GM18909 (cell line): ENCODE measurements at regions not wholly inside any gene's neighbourhood (a gene's known extent, or its start where the extent isn't known, plus 50 kb on each side); places are given as distances from the start of the nearest gene placed in this dataset.

ENCODE experiments used
- ATAC-seq: cut with Tn5 transposase; IDR thresholded peaks from one replicate; pipeline ENCODE4 v1.9.1; 2021; ENCODE audit warnings: mild to moderate bottlenecking; ENCODE audit not compliant: unreplicated experiment, poor library complexity

DNA sequence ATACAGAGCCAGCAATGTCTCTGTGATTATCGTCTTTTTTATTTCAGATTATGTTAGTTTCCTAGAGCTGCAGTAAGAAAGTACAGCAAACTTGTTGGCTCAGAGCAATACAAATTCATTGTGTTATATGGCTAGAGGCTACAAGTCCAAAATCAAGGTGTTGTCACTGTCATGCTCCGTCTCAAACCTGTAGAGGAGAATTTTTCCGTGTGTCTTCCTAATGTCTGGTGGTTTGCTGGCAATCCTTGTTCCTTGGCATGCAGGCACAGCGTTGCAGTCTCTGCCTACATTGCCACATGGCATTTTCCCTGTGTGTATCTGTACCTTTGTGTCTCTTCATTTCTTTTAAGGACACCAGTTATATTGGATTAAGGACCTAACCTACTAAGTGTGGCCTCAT, 244.4 kb downstream of the LRRIQ3 start:
- ATAC-seq: no peak

GRCh38 chr1:73953186-73953585, 244.8 kb downstream of the LRRIQ3 start:
- ATAC-seq: no peak

- ATAC-seq: no peak
These were observed 249.9 kb downstream of the LRRIQ3 start for GRCh38 chr1:73948055-73948454.

DNA sequence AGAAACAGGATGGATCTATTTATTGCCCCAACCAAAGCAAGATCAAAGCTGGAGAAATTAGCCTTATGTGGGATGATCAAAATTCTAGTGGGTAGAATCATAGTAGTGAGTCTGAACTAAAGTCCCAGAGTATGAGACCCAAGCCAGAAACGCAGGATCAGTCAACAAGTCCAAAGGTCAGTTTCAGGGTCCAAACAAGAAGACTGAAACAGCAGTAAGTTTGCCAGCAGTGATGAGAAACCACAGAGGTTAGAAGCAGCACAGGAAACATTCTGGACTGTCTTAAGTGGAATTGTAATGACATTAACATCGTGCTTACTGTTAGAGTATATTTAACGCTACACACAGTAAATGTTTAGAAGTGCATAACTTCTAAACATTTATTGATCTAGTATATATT, 251.0 kb downstream of the LRRIQ3 start:
- ATAC-seq: no peak

DNA sequence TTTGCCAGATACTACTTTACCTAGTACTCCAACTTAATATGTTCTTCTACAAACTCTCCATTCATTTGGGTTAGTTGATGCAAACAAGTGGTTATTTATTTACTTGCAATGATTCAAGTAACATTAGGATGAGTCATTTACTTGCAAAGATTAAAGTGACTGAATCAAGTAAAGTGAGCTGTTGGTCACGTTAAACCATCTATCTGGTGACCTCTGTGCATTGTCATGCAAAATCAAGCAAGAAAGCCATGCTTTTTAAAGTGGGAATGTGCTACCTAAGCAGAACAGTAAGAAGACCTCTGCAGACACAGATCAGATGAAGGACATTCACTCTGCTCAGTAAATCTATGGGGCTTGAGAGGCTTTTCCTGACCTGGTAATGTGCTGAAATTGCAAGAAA, 254.7 kb downstream of the LRRIQ3 start:
- no peak for ATAC-seq

DNA sequence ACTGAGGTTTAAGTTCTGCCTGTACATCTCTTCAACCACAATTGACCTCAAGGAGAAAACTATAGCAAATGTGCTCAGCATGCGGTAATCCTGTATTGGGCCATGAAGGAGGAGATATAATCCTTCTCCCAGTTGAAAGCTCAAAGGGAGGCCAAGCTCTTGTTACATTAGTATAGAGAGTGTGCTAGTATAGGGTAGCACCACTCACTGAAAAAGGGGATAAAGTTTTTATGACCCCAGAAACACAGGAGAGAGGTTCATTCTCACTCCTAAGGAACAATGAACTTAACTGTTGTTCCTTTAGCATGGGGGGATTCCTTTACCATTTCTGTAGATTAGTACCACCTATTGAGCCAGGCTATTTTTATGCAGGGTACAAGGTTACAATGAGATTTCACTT, 267.7 kb downstream of the LRRIQ3 start:
- ATAC-seq: no peak

- ATAC-seq: no peak
These were observed 283.0 kb downstream of the LRRIQ3 start for GRCh38 chr1:73914951-73915350.

- no peak for ATAC-seq
These were observed 285.0 kb downstream of the LRRIQ3 start for GRCh38 chr1:73913025-73913424.

DNA sequence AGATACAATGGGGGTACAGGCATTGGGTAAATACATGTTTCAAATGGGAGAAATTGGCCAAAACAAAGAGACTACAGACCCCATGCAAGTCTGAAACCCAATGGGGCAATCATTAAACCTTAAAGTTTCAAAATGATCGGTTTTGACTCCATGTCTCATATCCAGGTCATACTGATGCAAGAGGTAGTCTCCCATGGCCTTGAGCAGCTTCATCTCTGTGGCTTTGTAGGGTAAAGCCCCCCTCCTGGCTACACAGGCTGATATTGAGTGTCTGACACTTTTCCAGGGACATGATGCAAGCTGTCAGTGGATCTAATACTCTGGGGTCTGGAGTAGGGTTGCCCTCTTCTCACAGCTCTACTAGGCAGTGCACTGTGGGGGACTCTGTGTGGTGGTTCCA, 286.1 kb downstream of the LRRIQ3 start:
- no peak for ATAC-seq

- ATAC-seq: peak; percentile 55
These were observed 287.5 kb downstream of the LRRIQ3 start for GRCh38 chr1:73910466-73910865.

DNA sequence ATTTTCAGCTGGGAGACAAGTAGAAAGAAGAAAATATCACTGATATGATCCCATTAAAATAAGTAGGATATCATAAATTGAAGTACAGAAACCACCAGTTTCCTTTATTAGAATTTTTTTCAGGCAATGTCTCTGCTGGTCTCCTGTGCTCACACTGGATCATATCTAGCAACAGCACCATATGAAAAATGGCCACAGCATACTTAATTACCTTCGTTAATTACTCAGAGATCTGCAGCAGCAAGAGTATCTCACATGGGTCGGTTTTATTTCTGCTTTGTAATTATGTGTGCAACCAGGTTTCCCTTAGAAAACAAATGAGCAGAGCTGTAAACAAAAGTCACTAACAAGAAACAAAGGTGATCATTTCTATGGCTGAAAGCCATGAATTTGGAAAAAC, 287.9 kb downstream of the LRRIQ3 start:
- ATAC-seq: no peak

DNA sequence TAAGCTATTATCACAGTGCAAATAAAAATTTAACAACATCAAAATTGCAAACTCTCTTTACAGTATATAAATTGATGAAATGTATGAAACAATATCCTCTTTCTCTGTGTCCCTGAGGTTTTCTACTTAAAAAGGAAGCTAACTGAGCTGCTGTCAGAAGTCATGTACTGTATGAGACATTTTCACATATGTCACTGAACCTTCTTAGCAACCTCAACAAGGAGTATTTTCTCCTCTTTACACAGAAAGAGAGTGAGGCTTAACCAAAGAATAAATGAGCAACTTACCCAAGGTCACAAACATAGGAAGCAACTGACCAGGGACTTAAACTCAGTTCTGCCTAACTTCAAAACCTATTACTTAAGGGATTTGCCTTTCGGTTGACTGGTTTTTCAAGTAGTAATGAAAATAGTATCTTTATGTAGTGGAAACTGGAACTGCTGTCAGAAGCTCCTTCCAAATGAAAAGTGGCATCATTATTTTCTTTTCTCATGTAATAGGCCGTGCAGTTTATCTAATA, 288.9 kb downstream of the LRRIQ3 start:
- no peak for ATAC-seq

DNA sequence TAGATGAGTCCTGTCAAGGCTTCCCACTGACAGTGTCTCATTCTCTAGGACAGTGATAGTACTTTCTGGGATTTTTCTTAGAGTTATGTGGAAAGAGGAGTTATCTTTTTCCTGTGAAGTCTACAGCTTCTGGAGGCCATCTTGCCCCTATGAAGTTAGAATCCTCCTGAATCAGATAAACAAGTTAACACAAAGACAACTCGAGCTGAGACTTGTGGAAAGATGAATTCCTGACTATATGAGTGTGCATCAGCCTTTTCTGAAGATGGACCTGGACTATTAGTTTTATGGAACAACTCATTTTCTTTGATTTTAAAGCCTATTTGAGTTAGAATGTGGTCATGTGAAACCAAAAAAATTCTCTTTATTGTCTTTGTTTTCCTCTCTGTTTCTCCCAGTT, 290.9 kb downstream of the LRRIQ3 start:
- ATAC-seq: no peak

DNA sequence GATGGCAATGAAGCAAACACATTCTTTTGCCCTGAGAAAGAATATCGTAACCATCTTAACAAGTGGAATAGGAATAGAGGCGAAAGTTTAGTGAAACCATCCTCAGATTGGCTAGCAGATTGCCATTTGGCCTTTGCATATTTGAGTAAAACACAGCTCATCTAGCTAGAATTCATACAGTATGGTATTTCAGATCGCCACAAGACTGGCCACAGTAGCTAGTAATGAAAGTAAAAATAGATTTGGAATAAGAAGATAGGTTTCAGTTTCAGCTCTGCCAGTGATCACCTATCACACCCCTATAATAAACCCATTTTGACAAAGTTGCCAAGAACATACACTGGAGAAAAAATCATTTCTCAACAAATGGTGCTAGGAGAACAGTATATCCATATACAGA, 294.9 kb downstream of the LRRIQ3 start:
- ATAC-seq: no peak

- no peak for ATAC-seq
These were observed 296.2 kb downstream of the LRRIQ3 start for GRCh38 chr1:73901738-73902137.

DNA sequence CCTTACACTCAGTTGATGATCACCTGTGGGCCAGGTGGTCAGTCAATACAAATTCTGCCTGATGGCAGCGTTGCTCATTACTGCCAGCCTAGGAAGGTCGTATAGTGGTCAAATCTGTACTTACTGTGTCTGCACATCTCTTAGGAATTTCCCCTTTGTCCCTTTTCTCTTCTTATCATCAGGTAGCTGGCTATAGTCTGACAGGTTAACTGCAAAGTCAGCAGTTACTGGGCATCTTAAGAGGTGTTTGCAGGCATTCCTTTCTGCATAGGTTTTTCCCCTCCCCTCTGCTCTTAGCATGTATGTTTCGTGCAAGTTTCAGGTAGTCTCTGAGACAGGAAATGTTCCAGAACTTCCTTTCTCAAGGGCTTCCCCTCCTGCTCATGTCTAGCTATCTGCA, 298.7 kb downstream of the LRRIQ3 start:
- ATAC-seq: no peak

- no peak for ATAC-seq
These were observed 299.4 kb downstream of the LRRIQ3 start for GRCh38 chr1:73898540-73898939.

GRCh38 chr1:73887412-73887811, 310.6 kb downstream of the LRRIQ3 start:
- no peak for ATAC-seq

- ATAC-seq: no peak
These were observed 311.3 kb downstream of the LRRIQ3 start for GRCh38 chr1:73886716-73887115.

- ATAC-seq: no peak
These were observed 323.2 kb downstream of the LRRIQ3 start for GRCh38 chr1:73874806-73875205.

DNA sequence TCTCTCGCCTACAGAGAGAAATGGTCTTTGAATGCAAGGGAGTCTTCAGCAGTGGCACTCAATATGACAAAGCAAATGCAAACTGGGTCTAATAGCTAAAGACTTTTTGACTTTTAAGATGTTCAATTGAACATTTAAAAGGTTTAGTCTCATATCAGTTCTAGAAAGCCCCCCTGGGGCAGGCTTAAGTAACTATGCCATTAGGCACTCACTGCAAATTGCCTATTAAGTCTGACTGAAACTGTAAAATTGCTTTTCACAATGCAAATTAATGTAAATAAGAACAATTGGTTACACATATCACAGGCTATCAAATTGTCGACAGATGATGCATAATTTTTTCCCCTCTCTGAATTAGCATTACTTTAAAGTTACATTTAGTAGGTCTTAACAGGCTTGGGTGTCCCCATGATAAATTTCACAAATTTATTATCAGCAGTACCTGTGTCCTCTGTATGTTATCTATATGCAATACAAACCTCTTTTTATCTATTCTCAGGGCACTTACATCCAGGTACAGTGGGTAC, 329.1 kb downstream of the LRRIQ3 start:
- no peak for ATAC-seq

- no peak for ATAC-seq
These were observed 335.6 kb downstream of the LRRIQ3 start for GRCh38 chr1:73862355-73862754.

DNA sequence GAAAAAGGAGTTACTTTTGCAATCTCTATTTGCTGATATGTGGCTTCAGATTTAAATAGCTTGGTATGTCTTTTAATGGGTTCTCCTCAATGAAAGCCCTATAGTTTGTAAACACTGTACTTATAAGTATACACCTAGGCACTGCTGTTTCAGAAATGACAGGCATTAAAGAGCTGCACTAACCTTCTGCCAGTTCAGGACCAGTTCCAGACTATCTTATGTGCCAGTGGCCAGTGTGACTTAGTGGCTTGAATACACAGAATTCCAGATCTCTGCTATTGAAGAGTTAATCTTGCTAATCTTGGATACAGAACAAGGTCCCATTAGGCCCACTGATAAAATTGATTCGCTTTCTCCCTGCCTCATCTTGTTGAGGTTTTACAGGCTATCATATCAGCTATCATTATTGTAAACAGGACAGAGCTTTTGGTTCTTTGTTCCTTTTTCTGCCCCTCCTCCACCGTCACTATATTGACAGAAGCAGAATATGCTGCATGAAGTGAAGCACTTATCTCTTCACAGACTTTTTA, 337.5 kb downstream of the LRRIQ3 start:
- ATAC-seq: no peak
